C1 segment of cervical spinal cord (tissue), 14 donors: ENCODE measurements at regions not wholly inside any gene's neighbourhood (a gene's known extent, or its start where the extent isn't known, plus 50 kb on each side); places are given as distances from the start of the nearest gene placed in this dataset.
"Not testable (repeated sequence)": the region's sequence is repeated elsewhere in the genome, so short reads cannot be mapped to it uniquely, and the experiment has no call there.

Experiments used
- DNase-seq, 14 donors: peaks; one replicate each; lab custom pipeline; 2025; lab: John Stamatoyannopoulos, UW

DNA sequence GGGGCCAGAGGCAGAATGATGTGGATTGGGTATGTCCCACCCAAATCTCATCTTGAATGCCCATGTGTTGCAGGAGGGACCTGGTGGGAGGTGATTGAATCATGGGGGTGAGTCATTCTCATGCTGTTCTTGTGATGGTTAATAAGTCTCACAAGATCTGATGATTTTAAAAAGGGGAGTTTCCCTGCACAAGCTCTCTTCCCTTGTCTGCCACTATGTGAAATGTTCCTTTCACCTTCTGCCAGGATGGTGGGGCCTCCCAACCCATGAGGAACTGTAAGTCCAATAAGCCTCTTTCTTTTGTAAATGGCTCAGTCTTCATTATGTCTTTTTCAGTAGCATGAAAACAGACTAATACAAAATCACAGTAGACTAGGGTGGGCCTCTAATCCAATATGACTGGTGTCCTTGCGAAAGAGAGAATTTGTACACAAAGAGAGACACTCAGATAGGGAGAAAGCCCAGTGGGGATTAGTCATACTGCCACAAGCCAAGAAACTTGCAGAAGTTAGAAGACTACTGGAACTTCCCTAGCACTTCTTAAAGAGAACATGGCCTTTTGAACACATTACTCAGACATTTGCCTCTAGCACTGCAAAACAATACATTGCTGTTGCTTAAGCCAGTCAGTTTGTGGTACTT, 68.4 kb downstream of the ANXA1 start:
- DNase-seq: no peak

DNA sequence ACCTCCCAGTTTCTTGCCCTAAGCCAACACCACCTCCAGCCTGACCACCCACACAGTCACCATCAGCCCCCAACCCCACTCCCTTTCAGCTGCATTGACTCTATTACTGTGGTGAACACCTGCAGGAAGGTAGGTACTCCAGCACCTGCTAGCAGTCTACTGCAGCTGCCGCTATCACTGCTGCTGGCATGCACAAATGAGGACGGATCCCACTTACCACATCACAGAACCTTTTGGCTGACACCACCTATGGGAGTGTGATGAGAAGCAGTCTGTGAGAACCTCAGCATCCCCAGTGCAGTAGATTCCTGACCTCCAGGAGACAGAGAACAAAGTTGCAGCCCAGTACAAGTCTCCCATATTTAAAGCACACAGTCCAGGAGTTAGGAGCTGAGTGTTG, 71.9 kb downstream of the ANXA1 start:
- DNase-seq: no peak

DNA sequence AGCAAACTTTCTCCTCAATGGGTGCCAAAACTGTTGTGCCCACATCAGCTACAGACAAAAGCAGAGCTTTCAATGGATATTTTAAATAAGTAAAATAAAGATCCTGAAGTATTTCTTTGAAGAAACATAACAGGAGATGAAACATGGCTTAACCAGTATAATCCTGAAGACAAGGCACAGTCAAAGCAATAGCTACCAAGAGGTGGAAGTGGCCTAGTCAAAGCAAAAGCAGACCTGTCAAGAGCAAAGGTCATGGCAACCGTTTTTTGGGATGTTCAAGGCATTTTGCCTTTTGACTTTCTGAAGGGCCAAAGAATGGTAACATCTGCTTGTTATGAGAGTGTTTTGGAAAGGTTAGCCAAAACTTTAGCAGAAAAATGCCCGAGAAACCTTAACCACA, 77.9 kb downstream of the ANXA1 start:
- no peak for DNase-seq

DNA sequence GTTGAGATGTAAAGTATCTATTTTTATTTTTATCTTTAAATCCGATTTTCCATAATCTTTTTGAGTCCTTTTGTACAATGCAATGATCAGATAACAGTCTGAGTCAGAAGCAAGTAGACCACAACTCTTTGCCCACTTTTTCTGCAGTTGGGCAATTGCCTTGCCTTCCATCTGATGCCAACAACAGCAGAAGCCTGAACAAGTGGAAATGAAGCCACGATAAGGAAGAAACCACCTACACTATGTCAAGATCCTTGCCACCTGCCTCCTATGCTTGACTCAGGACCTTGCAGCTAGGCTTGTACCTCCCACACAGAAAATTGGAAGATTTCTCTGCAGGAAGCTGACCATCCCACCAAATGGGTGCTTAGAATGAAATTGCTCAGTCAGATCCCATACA, 78.6 kb downstream of the ANXA1 start:
- no peak for DNase-seq

DNA sequence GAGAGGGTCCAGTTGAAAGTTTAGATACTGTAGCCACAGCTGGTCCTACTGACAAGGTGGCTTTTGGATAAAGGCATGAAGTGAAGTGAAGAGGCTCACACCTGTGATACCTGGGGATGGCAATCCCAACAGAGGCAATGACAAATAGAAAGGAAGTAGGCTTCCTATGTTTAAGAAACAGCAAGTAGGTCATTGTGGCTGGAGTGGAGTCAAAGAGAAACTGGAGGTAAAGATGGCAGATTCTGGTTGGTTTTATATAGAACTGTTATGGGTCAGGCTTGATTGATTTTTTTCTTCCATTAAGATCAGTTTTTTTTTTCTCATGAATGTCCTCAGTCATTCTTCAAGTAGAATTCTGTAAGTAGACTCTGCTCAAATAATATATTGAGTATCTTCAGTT, 79.5 kb downstream of the ANXA1 start:
- DNase-seq: no peak

DNA sequence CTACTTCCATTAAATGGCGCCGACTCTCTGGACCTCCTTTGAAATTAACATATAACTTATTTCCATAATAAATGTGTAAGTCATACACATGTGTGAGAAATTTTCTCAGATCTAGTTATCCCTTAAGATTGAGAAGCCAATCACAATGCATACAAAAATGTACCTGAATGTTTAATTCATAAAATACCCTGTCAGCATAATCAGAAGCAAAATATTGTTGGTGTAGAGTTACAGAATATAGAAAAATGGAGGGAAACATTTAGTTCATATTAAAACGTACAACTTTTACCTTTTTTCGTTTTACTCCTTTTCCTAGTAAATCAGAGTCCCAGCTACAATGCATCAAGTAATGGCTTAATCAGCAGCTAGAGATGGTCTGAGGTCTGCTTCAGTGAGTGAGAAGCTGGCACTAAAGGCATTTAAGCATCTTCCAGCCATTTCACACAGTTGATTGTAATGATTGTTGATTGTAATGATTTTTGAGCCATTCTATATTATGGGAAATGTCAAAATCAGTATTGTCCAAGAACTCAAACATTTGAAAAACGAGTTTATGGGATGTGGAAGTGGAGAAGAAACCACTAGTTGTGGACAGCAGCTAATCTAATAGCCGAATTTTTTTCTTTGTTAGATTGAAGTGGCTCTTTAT, 81.8 kb downstream of the ANXA1 start:
- DNase-seq: no peak

DNA sequence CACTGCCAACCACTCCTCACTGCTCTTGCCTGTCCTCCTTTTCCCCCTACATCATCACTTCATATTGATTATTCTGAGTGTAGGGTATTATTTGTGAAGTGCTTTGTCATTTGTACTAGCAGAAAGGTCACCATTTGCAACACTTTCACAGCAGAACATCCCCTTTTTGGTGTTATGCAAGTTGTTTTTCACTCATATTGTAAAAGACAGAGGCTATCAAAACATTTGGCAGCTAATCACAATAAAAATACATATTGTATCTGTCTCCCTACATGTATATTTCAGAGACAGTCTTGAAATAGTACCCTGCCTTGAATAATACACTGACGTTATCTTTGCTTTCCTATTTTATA, 82.3 kb downstream of the ANXA1 start:
- DNase-seq: no peak

DNA sequence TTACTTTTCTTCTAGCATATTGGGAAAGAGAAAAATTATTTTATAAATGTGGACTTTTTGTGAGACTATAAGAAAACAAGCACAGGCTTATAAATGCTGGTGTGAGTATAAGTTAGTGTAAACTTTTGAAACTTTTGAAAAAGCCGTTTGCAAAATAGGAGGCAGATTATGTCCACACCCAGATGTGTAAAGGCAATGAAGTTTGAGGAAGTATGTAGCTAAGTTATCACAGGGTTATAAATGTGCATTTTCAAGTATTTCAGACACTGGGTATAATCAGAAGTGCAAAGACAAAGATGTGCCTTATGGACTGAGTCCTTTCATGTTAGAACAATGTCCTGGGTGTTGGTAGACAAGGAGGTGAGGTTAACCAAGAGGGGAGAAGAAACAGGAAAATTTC, 85.5 kb downstream of the ANXA1 start:
- no peak for DNase-seq

DNA sequence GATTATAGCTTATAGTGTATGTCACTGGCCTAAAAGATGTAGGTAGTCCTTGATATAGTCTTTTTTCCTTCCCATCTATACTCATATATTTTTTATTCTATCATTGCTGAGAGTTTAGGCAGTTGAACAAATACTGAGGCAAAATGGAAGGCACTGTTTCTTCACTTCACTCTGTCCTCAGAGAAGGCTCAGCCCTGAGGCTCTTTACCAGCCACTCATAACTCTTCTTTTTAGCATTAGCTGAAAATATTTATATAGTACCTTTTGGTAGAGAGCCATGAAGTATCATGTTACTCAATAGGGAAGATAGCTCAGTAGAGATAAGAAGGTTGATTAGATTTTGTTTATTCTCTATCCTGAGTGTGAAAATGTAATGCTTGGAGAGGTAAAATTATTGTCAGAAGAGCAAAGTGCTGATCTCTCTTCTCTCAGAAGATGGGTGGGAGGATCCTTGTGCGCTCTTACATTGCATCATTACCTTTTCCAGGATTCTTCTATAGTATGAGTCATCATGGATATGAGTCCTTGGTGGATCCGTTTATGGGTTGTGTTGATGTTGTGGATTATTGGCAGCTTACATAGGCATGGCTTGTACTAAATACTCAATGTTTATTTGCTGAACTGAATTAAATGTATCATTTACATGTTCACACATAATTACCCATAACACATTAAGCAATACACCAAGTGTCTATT, 88.1 kb downstream of the ANXA1 start:
- DNase-seq: no peak

DNA sequence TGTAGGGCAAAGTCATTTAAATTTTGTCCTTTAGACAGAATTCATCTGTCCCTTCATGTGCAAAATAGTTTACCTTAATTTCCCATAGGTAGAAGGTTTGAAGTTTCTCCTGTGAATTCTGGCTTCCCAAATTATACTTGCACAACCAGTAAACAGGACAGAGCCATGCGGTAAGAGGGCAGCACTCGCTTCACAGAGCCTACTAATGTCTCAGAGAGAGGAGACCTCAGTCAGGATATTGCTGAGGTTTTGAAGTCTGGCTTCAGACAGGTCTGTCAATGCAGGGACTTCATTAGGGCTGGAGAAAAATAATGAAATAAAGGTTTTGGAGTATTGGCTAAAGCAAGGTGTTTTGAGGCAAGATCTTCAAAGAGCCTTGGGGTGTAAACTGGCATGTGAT, 91.4 kb downstream of the ANXA1 start:
- DNase-seq: no peak

DNA sequence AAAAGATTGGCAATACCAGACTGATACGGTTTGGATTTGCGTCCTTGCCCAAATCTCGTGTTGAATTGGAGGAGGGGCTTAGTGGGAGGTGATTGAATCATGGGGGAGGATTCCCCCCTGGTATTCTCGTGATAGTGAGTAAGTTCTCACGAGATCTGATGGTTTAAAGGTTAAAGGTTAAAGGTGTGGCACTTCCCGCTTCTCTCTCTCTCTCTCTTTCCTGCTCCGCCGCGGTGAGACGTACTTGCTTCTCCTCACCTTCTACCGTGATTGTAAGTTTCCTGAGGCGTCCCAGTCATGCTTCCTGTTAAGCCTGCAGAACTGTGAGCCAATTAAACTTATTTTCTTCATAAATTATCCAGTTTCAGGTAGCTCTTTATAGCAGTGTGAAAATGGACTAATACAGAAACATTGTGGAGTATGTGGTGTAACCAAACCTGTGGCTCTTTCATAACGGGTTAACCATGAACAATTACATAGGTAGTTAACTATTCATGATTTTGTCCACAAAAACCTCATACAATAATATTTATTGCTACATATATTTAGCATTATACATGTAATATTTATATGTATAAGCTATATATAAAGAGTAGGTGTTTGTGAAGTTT, 107.5 kb downstream of the ANXA1 start:
- DNase-seq: no peak

DNA sequence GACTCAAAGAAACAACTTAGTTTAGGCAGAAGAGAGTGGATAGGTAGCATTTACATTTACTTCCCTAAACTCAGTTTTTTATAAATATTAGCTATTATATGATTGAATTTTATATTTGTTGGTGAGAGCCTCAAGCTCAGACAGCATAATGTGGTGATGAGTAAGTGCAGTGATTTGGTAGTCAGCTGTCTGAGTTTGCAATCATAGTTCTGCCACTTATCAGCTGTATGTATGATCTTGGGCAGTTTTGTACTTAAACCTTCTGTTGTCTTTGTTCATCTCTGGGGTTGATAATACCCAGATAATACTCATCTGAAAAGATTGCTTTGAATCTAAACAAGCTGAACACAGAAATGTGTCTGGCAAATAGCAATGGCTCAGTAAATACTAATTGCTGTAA, 108.8 kb downstream of the ANXA1 start:
- no peak for DNase-seq

DNA sequence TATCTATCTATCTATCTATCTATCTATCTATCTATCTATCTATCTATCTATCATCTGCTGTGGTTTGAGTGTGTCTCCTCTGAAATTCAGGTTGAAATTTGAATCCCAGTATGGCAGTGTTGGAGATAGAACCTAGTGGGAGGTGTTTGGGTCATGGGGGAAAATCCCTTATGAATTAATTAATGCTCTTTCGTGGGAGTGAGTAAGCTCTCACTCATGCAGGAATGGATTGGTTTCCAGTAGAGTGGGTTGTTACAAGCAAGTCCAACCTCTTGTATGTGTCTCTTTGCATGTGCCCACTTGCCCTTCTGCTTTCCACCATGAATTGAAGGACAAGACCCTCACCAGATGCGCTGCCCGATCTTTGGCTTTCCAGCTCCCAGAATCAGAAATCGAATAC, 113.0 kb downstream of the ANXA1 start:
- no peak for DNase-seq

DNA sequence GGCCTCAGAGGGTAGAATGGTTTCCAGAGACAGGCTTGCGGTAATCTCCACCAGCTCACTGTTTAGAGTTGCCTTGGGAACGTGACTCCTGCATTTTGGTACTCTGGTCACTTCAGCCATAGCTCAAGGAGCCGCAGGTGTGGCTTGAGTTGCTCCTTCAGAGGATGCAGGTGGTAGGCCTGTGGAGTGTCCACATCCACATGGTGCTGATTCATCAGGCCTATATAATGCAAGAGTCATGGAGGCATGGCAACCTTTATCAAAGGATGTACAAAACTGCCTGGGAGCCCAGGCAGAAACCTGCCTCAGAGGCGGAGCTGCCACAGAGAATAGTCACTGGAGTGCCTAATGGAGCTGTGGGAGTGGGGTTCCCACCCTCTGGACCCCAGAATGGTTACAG, 114.2 kb downstream of the ANXA1 start:
- no peak for DNase-seq

DNA sequence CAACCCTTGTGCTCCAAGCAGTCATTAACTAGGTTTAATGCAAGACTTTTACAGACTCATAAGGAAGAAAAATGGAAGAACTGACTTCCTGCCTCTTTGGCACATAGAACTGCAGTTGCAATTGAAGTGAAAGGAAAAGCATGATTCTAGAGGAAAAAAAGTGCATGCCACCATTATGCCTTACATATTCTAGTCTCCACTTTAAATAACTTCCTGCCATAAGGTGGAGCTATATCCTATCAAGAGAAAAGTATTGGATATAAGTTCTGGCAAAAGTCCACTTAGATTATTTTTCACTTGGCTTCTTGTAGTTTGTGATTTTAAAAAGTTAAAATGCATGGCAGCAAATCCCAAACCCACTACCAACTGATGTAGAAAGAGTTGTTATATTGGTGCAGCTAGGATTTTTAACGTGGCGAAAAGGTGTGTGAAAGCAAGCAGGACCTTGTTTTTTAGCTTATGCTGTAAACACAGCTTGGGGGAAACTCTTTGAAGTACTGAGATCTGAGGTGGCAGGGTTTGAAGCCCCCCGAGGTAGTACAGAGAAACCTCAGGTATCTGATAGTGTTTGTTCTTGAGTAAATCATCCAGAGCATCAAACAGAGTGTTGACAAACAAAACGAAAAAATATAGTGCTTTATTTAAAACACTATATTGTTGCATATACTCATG, 117.9 kb downstream of the ANXA1 start:
- no peak for DNase-seq

DNA sequence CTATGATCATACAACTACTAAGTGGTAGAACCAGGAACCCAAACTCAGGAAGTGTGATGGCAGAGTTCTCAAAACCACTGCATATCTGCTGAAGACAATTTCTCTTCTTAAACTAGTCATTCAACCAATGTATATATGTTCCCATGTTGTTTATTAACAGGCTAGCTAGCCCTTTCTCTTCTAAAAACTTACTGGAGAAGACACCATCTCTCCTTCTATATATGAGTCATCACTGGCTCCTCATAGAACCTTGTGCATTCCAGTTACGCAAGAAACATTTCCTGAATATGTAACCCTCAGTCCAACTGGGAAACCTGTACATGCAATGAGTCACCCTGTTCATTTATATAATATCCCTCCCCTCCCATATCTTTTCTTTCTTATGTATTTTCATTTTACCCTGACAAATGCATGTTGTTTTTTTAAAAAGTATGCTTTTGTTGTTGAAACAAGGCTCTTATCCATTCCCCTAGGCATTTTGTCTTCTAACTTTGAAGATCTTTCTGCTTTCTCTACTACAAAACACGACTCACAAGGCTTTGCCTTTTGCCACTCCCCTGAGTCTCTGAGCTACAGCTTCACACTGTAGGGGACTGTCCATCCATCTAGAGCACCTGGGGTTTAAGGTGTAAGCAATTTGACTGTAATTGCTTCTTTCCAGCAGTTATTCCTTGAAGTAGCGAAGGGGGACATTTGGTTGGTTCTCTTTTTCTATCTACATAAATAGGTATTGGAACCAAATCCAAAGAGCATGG, 119.5 kb downstream of the ANXA1 start:
- no peak for DNase-seq

DNA sequence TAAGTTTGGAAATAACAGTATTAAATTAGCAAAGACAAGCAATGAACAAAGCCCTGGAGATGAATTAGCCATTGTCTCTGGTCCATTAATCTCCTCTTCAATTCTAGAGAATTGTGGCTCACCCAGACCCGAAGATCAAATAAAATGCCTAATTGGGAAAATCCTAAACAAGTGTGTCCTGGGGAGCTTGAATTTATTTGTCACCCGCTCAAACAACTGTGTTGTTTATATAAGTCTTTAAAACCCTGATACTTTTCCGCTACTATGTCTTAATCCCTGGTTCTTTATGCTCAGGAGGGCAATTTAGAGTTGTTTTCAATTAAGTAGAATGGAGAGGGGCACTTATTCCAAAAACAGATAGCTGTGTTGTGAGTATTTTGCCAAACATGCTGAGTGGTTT, 128.4 kb downstream of the ANXA1 start:
- no peak for DNase-seq

DNA sequence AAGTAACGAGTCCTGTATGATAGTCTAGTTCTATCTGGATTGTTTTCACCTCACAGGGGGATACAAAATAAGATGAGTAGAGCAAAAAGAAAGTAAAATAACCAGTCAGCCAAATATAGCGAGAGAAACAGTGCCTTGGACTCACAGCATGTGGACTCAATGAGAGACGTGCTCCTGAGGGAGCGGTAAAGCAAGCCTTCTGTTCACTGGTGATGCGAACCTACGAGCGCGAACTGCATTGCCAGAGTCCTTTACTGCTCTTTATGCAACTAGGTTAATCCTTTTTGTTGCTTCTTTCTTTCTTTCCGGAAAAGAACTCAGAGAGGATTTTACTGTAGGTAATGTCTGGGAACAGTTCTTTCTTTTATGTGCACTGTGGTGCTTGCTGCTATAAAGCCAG, 132.7 kb downstream of the ANXA1 start:
- no peak for DNase-seq

DNA sequence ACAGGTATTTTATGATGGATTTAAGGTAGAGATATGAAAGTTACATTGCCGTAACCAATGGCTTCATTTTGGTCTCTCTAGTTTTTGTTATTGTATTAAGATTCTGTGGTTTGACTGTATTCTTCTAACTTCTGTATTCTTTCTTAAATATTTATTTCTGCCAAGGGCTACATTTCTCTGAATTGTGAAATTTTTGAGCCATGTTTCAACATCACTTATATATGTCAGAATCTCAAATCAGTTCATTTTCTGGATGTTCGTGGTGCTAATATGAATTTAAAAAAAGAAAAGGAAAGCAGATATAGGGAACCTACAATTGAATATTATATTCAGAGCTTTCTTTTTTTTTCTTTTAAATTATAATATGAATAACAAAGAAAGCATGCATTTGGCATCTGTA, 142.7 kb downstream of the ANXA1 start:
- no peak for DNase-seq

DNA sequence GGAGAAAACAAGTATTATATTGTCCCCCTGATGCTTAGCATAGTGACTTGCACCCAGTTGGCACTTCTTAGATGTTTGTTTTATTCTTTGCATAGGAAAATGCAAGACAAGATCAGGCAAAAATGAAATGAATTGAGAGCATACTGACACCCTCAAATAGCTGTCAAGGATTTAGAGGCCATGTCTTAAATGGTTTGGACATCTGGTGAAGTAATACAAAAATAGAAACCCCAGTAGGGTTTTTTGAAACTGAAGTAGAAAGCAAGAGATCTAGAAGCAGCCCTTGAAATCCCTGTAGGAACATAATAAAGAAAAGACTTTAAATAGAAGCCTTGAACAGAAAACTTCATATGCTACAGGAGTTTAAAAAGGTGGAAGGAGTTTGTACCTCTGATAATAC, 174.3 kb downstream of the ANXA1 start:
- no peak for DNase-seq

DNA sequence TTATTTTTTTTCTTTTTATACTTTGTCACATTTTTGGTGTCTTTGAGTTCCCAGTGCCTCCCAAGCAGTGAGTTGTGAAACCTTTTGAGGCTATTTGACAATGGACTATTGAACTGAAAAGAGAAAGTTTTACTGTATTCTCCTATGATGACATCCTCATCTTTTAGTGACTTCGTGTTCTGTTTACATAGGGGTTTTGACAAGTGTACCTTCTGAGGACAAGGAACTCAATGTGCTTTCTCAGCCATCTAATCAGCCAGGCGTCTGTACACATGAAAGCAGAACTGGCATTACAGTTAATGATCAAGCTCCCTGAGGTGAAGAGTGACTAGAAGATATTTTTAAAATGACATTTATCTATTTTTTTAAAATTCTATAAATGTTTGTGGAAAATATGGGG, 175.5 kb downstream of the ANXA1 start:
- DNase-seq: no peak

DNA sequence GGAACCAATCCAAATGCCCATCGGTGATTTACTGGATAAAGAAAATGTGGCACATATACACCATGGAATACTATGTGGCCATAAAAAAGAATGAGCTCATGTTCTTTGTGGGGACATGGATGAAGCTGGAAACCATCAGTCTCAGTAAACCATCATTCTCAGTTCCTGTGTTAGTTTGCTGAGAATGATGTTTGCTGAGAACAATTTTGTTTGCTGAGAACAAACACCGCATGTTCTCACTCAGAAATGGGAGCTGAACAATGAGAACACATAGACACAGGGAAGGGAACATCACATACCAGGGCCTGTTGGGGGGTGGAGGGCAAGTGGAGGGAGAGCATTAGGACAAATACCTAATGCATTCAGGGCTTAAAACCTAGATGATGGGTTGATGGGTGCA, 185.5 kb downstream of the ANXA1 start:
- not testable (repeated sequence) for DNase-seq
